Suprapubic skin (tissue), 4 donors: ENCODE measurements at regions not wholly inside any gene's neighbourhood (a gene's known extent, or its start where the extent isn't known, plus 50 kb on each side); places are given as distances from the start of the nearest gene placed in this dataset.

Source experiments
- EP300 ChIP-seq: sonication (generic); formaldehyde crosslinking; IDR thresholded peaks from one replicate; pipeline ENCODE4 v1.6.1; 2017; ENCODE audit warnings: antibody characterized with exemption
- POLR2A ChIP-seq, 2 donors: fragments of 450-650 bp; IDR thresholded peaks; one replicate each; pipeline ENCODE4 v1.6.1; 2017; ENCODE audit warnings: antibody characterized with exemption in 2 of 2, mild to moderate bottlenecking in 2 of 2, moderate library complexity in 2 of 2
- POLR2AphosphoS5 ChIP-seq, 3 donors: sonication (generic); formaldehyde crosslinking; IDR thresholded peaks; one replicate each; pipeline ENCODE4 v1.6.1; 2017; ENCODE audit warnings: antibody characterized with exemption in 3 of 3
- TF ChIP-seq, protein P1 (sequence below), 2 donors: fragments of 200-600 bp in 1 of 2; fragments of 450-650 bp in 1 of 2; sonication (generic) in 1 of 2; IDR thresholded peaks; one replicate each; pipeline ENCODE4 v1.5.1; 2016 to 2019; ENCODE audit warnings: antibody characterized with exemption in 2 of 2, mild to moderate bottlenecking in 1 of 2, moderate library complexity in 1 of 2

- TF ChIP-seq EP300 (no peak), POLR2A (IDR thresholded peaks at IDR 0.05) (no peak), POLR2AphosphoS5 (IDR thresholded peaks at IDR 0.05) (no peak)
- TF ChIP-seq, protein P1, sequence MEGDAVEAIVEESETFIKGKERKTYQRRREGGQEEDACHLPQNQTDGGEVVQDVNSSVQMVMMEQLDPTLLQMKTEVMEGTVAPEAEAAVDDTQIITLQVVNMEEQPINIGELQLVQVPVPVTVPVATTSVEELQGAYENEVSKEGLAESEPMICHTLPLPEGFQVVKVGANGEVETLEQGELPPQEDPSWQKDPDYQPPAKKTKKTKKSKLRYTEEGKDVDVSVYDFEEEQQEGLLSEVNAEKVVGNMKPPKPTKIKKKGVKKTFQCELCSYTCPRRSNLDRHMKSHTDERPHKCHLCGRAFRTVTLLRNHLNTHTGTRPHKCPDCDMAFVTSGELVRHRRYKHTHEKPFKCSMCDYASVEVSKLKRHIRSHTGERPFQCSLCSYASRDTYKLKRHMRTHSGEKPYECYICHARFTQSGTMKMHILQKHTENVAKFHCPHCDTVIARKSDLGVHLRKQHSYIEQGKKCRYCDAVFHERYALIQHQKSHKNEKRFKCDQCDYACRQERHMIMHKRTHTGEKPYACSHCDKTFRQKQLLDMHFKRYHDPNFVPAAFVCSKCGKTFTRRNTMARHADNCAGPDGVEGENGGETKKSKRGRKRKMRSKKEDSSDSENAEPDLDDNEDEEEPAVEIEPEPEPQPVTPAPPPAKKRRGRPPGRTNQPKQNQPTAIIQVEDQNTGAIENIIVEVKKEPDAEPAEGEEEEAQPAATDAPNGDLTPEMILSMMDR (IDR thresholded peaks at IDR 0.05) = no peak
Measured at GRCh38 chr3:194221336-194221735, 85.4 kb downstream of the HES1 start.
